Testis (tissue), 2 donors: ENCODE measurements at regions not wholly inside any gene's neighbourhood (a gene's known extent, or its start where the extent isn't known, plus 50 kb on each side); places are given as distances from the start of the nearest gene placed in this dataset.

Experiments
- CTCF ChIP-seq, 3 experiments: fragments of 450-650 bp in 2 of 3; fragments of 200-600 bp in 1 of 3; sonication (generic) in 1 of 3; IDR thresholded peaks; one replicate each; pipeline ENCODE4 v1.5.1; 2016 to 2019; ENCODE audit warnings: antibody characterized with exemption in 3 of 3, mild to moderate bottlenecking in 2 of 3, moderate library complexity in 1 of 3
- POLR2A ChIP-seq: fragments of 450-650 bp; IDR thresholded peaks from one replicate; pipeline ENCODE4 v1.6.1; 2017; ENCODE audit warnings: antibody characterized with exemption, mild to moderate bottlenecking, moderate library complexity

GRCh38 chr13:62387647-62388046, 972.0 kb upstream of the PCDH20 start:
- TF ChIP-seq POLR2A, result no peak
- TF ChIP-seq CTCF (IDR thresholded peaks at IDR 0.05), result no peak
